ENCODE measurements at regions not wholly inside any gene's neighbourhood (a gene's known extent, or its start where the extent isn't known, plus 50 kb on each side); places are given as distances from the start of the nearest gene placed in this dataset.

GRCh38 chr2:163528640-163529217 is 207.1 kb downstream of the FIGN start:
- TF ChIP-seq CTCF (IDR thresholded peaks at IDR 0.05; ENCODE audit: insufficient read depth, low read length, poor library complexity, severe bottlenecking) (no peak), EZH2phosphoT487 (conservative IDR thresholded peaks at IDR 0.05; ENCODE audit: low read length) (no peak)
